Vagina (tissue), 2 donors: ENCODE measurements at regions not wholly inside any gene's neighbourhood (a gene's known extent, or its start where the extent isn't known, plus 50 kb on each side); places are given as distances from the start of the nearest gene placed in this dataset.

Source experiments
- CTCF ChIP-seq, 3 experiments: fragments of 450-650 bp in 2 of 3; fragments of 200-600 bp in 1 of 3; sonication (generic) in 1 of 3; IDR thresholded peaks; one replicate each; pipeline ENCODE4 v1.5.1; 2017 to 2019; ENCODE audit warnings: antibody characterized with exemption in 3 of 3, mild to moderate bottlenecking in 2 of 3, moderate library complexity in 2 of 3
- POLR2A ChIP-seq, 2 donors: fragments of 450-650 bp; IDR thresholded peaks; one replicate each; pipeline ENCODE4 v1.6.1; 2017; ENCODE audit warnings: antibody characterized with exemption in 2 of 2, mild to moderate bottlenecking in 2 of 2, moderate library complexity in 2 of 2
- POLR2AphosphoS5 ChIP-seq, 2 donors: sonication (generic); formaldehyde crosslinking; IDR thresholded peaks; one replicate each; pipeline ENCODE4 v1.9.0; 2017; ENCODE audit warnings: antibody characterized with exemption in 2 of 2, mild to moderate bottlenecking in 2 of 2, low read depth in 1 of 2; ENCODE audit not compliant: insufficient read depth in 1 of 2

DNA sequence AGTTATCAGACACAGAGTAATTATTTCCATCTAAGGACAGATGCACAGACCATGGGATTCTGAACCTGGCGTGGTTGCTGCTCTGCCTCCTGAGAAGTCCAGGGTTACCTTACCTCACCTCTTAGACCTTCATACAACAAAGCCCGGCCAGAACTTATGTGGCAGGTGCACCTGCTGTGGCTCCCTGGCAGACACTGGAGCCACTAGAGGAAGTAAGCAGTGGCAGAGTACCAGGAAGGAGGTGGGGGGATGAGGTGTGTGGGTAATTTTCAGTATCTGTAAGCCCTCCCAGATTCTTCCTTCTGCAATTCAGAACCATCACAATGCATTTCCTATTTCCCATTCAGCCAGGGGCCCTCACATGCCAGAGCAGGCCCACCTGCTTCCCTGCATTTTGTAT, 106.1 kb upstream of the DOCK9 start:
- TF ChIP-seq CTCF (IDR thresholded peaks at IDR 0.05) (no peak), POLR2A (IDR thresholded peaks at IDR 0.05) (no peak), POLR2AphosphoS5 (IDR thresholded peaks at IDR 0.05; ENCODE audit: insufficient read depth in 1 of 2, low read depth in 1 of 2) (no peak)
